ENCODE measurements at regions not wholly inside any gene's neighbourhood (a gene's known extent, or its start where the extent isn't known, plus 50 kb on each side); places are given as distances from the start of the nearest gene placed in this dataset.

DNA sequence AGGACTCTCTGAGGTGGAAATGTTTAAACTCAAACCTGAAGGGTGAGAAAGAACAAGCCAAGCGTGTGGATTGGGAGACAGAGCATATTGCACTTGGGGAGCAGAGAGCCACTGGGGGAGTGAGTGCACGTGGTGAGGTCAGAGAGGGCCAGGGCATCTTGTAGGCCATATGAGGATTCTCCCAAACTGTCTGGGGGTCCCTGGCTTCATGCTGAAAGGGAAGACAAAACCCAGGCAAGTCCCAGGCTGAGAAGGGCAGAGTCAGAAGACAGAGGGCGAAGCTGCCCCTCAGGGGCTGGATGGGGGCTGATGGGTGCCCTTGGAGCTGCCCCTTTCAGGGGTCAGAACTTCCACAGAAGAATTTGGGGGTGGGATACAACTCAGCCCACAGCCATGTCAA is 215.3 kb upstream of the S1PR3 start:
- no peak overlapping the region for H3K27ac ChIP-seq (ENCODE audit: low read length in 2 of 2)
- H3K27me3 ChIP-seq (replicated peaks in 1 of 4; ENCODE audit: control extremely low read depth in 1 of 4, control insufficient read depth in 3 of 4, insufficient read depth in 4 of 4, low read length in 3 of 4) = no peaks in the 10 kb centered on the region
- no peak overlapping the region for H3K4me3 ChIP-seq (ENCODE audit: control extremely low read depth in 1 of 5, extremely low read depth in 1 of 5, insufficient read depth in 1 of 5, low read depth in 2 of 5, low read length in 4 of 5)
- H4K20me1 ChIP-seq (ENCODE audit: control insufficient read depth, insufficient read depth, low read length, poor library complexity, severe bottlenecking) = no peaks in the 10 kb centered on the region
- H3K79me2 ChIP-seq (ENCODE audit: control insufficient read depth, insufficient read depth, low read length) = no peaks in the 10 kb centered on the region
- H3K9me3 Mint-ChIP-seq (ENCODE audit: insufficient read depth) = no peaks in the 10 kb centered on the region
- TF ChIP-seq EZH2 (IDR thresholded peaks at IDR 0.05; ENCODE audit: borderline replicate concordance, insufficient read depth, low read depth, low read length, poor library complexity, severe bottlenecking) = no peak
- TF ChIP-seq, protein P1, sequence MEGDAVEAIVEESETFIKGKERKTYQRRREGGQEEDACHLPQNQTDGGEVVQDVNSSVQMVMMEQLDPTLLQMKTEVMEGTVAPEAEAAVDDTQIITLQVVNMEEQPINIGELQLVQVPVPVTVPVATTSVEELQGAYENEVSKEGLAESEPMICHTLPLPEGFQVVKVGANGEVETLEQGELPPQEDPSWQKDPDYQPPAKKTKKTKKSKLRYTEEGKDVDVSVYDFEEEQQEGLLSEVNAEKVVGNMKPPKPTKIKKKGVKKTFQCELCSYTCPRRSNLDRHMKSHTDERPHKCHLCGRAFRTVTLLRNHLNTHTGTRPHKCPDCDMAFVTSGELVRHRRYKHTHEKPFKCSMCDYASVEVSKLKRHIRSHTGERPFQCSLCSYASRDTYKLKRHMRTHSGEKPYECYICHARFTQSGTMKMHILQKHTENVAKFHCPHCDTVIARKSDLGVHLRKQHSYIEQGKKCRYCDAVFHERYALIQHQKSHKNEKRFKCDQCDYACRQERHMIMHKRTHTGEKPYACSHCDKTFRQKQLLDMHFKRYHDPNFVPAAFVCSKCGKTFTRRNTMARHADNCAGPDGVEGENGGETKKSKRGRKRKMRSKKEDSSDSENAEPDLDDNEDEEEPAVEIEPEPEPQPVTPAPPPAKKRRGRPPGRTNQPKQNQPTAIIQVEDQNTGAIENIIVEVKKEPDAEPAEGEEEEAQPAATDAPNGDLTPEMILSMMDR (IDR thresholded peaks at IDR 0.05) = no peak
- H3K4me1 Mint-ChIP-seq = peaks cover 20% of the 10 kb centered on the region
- intact Hi-C loops (cut with micrococcal nuclease) = no loop called here
- H3K27me3 Mint-ChIP-seq = peaks cover 5% of the 10 kb centered on the region
- H3K4me3 Mint-ChIP-seq = no peak overlapping the region
- CTCF ChIA-PET = no interaction called here
- DNase-seq = no peak
- no peaks in the 10 kb centered on the region for H3K36me3 ChIP-seq (replicated peaks in 1 of 2; ENCODE audit: control extremely low read depth in 1 of 2, control insufficient read depth in 1 of 2, extremely low read depth in 1 of 2, insufficient read depth in 2 of 2, low read length in 1 of 2)
- H3K4me1 ChIP-seq (ENCODE audit: control insufficient read depth in 2 of 2, insufficient read depth in 2 of 2, low read length in 2 of 2) = peaks cover 16 to 17% of the 10 kb centered on the region in 2 donors
- POLR2A ChIA-PET = no interaction called here
- H2AFZ ChIP-seq (ENCODE audit: insufficient read depth, low read depth, low read length, poor library complexity, severe bottlenecking) = no peak overlapping the region
- no peak for ATAC-seq (ENCODE audit: low read depth)
- no peak overlapping the region for H3K9ac ChIP-seq (ENCODE audit: low read length)
- no peak overlapping the region for H3K27ac Mint-ChIP-seq
- 74% methylated on average over 3 of the region's 3 CpGs for WGBS (ENCODE audit: insufficient coverage)
- H3K4me2 ChIP-seq (replicated peaks; ENCODE audit: low read depth, low read length, poor library complexity, severe bottlenecking) = no peak overlapping the region
- no peaks in the 10 kb centered on the region for H3K9me3 ChIP-seq (ENCODE audit: control extremely low read depth in 1 of 3, control insufficient read depth in 2 of 3, insufficient read depth in 1 of 3, low read length in 2 of 3)

- intact Hi-C loops (cut with micrococcal nuclease) = no loop called here
- peak; percentile 14 for DNase-seq
- WGBS (ENCODE audit: insufficient coverage) = 9% methylated on average over 5 of the region's 7 CpGs
- Histone ChIP-seq H3K4me2 (replicated peaks; ENCODE audit: low read depth, low read length, poor library complexity, severe bottlenecking) (peak overlapping the region; percentile 43), H3K9ac (ENCODE audit: low read length) (no peak overlapping the region), H3K4me1 (ENCODE audit: control insufficient read depth in 2 of 2, insufficient read depth in 2 of 2, low read length in 2 of 2) (peaks cover 16 to 17% of the 10 kb centered on the region in 2 donors), H3K4me3 (ENCODE audit: control extremely low read depth in 1 of 5, extremely low read depth in 1 of 5, insufficient read depth in 1 of 5, low read depth in 2 of 5, low read length in 4 of 5) (no peak overlapping the region), H3K27ac (ENCODE audit: low read length in 2 of 2) (no peak overlapping the region), H4K20me1 (ENCODE audit: control insufficient read depth, insufficient read depth, low read length, poor library complexity, severe bottlenecking) (no peaks in the 10 kb centered on the region), H3K79me2 (ENCODE audit: control insufficient read depth, insufficient read depth, low read length) (no peaks in the 10 kb centered on the region), H2AFZ (ENCODE audit: insufficient read depth, low read depth, low read length, poor library complexity, severe bottlenecking) (no peak overlapping the region), H3K27me3 (replicated peaks in 1 of 4; ENCODE audit: control extremely low read depth in 1 of 4, control insufficient read depth in 3 of 4, insufficient read depth in 4 of 4, low read length in 3 of 4) (no peaks in the 10 kb centered on the region), H3K36me3 (replicated peaks in 1 of 2; ENCODE audit: control extremely low read depth in 1 of 2, control insufficient read depth in 1 of 2, extremely low read depth in 1 of 2, insufficient read depth in 2 of 2, low read length in 1 of 2) (no peaks in the 10 kb centered on the region), H3K9me3 (ENCODE audit: control extremely low read depth in 1 of 3, control insufficient read depth in 2 of 3, insufficient read depth in 1 of 3, low read length in 2 of 3) (no peaks in the 10 kb centered on the region)
- POLR2A ChIA-PET = no interaction called here
- no peak for TF ChIP-seq EZH2 (IDR thresholded peaks at IDR 0.05; ENCODE audit: borderline replicate concordance, insufficient read depth, low read depth, low read length, poor library complexity, severe bottlenecking)
- TF ChIP-seq, protein P1 (IDR thresholded peaks at IDR 0.05) = no peak
- peak; percentile 47 for ATAC-seq (ENCODE audit: low read depth)
- Mint-ChIP-seq H3K4me1 (peaks cover 20% of the 10 kb centered on the region), H3K4me3 (no peak overlapping the region), H3K9me3 (ENCODE audit: insufficient read depth) (no peaks in the 10 kb centered on the region), H3K27ac (no peak overlapping the region), H3K27me3 (peaks cover 5% of the 10 kb centered on the region)
- CTCF ChIA-PET = no interaction called here
Observed at GRCh38 chr9:88776717-88777497, 214.4 kb upstream of the S1PR3 start.

Measured in B cell (primary cell).